ENCODE measurements at regions not wholly inside any gene's neighbourhood (a gene's known extent, or its start where the extent isn't known, plus 50 kb on each side); places are given as distances from the start of the nearest gene placed in this dataset.

- no peak overlapping the region for H3K27ac ChIP-seq
- TF ChIP-seq FOXS1 (CRISPR knock-in tag; IDR thresholded peaks at IDR 0.05) (no peak), HMGXB4 (CRISPR knock-in tag; IDR thresholded peaks at IDR 0.05; ENCODE audit: borderline replicate concordance) (no peak), ZC3H11A (IDR thresholded peaks at IDR 0.05) (peak; percentile 83), USF2 (IDR thresholded peaks at IDR 0.05) (no peak), SMC3 (IDR thresholded peaks at IDR 0.05) (no peak)
- H3K4me1 ChIP-seq: no peaks in the 10 kb centered on the region
- DNase-seq (ENCODE audit: low read depth in 1 of 2, low spot score in 1 of 2): no peak
- ChIA-PET CTCF (interaction anchor here (1.4 to 1.5 kb wide), 2 partner anchors 9 to 22 kb away, joined by 3 to 4 read pairs; no protein-coding TSS in a partner anchor), POLR2A (no interaction called here)
- ATAC-seq: no peak
- no peak overlapping the region for H3K4me2 ChIP-seq
- H3K4me3 ChIP-seq: no peak overlapping the region
- WGBS (ENCODE audit: missing lambda C conversion rate): 64% methylated on average over 3 of the region's 3 CpGs
- H3K9me3 ChIP-seq: no peaks in the 10 kb centered on the region
- FAIRE-seq: no peak
Observed at GRCh38 chr20:51178153-51178552, 155.2 kb upstream of the KCNG1 start.

- FAIRE-seq: no peak
- WGBS (ENCODE audit: missing lambda C conversion rate): 38% methylated on average over 3 of the region's 3 CpGs
- no peak for ATAC-seq
- H3K4me2 ChIP-seq: no peak overlapping the region
- H3K4me1 ChIP-seq: no peaks in the 10 kb centered on the region
- no peak overlapping the region for H3K4me3 ChIP-seq
- POLR2A ChIA-PET: no interaction called here
- H3K9me3 ChIP-seq: no peaks in the 10 kb centered on the region
- no peak for TF ChIP-seq NR3C1 (IDR thresholded peaks at IDR 0.05)
- DNase-seq (ENCODE audit: low read depth in 1 of 2, low spot score in 1 of 2): no peak
- no peak overlapping the region for H3K27ac ChIP-seq
- CTCF ChIA-PET: interaction anchor here (0.6 to 1.0 kb wide), 2 partner anchors 15 to 25 kb away, joined by 4 to 5 read pairs; no protein-coding TSS in a partner anchor
Observed at GRCh38 chr20:51176876-51177275, 154.0 kb upstream of the KCNG1 start.

GRCh38 chr20:51176446-51176845 lies 153.5 kb upstream of the KCNG1 start:
- TF ChIP-seq HEYL (CRISPR knock-in tag; IDR thresholded peaks at IDR 0.05) (no peak), ZFP36 (IDR thresholded peaks at IDR 0.05; ENCODE audit: borderline replicate concordance, partially characterized antibody) (no peak), HES2 (IDR thresholded peaks at IDR 0.05) (no peak), ZNF302 (CRISPR knock-in tag; IDR thresholded peaks at IDR 0.05) (no peak), USF2 (IDR thresholded peaks at IDR 0.05) (no peak), EP300 (IDR thresholded peaks at IDR 0.05) (no peak), EHF (CRISPR knock-in tag; IDR thresholded peaks at IDR 0.05) (no peak), ESRRA (IDR thresholded peaks at IDR 0.05; ENCODE audit: borderline replicate concordance, low read length) (no peak), HOXA7 (CRISPR knock-in tag; IDR thresholded peaks at IDR 0.05) (no peak), RAD21 (conservative IDR thresholded peaks at IDR 0.05 in 1 of 2, IDR thresholded peaks at IDR 0.05 in 1 of 2) (no peak), JUNB (IDR thresholded peaks at IDR 0.05) (no peak), POLR2A (IDR thresholded peaks at IDR 0.05; ENCODE audit: low read length) (no peak), RCOR1 (IDR thresholded peaks at IDR 0.05; ENCODE audit: low read depth, low read length) (no peak), RNF2 (IDR thresholded peaks at IDR 0.05; ENCODE audit: borderline replicate concordance, low read depth) (no peak)
- ChIA-PET CTCF (interaction anchor here (0.6 to 1.0 kb wide), 2 partner anchors 14 to 25 kb away, joined by 4 to 5 read pairs; no protein-coding TSS in a partner anchor), POLR2A (no interaction called here)
- no peaks in the 10 kb centered on the region for H3K4me1 ChIP-seq
- ATAC-seq (no peak), FAIRE-seq (no peak), DNase-seq (ENCODE audit: low read depth in 1 of 2, low spot score in 1 of 2) (no peak)
- 64% methylated on average over 8 of the region's 8 CpGs for WGBS (ENCODE audit: missing lambda C conversion rate)
- no peak overlapping the region for H3K4me3 ChIP-seq
- no peak overlapping the region for H3K27ac ChIP-seq
- H3K9me3 ChIP-seq: no peaks in the 10 kb centered on the region
- no peak overlapping the region for H3K4me2 ChIP-seq
